ENCODE measurements at regions not wholly inside any gene's neighbourhood (a gene's known extent, or its start where the extent isn't known, plus 50 kb on each side); places are given as distances from the start of the nearest gene placed in this dataset.

GRCh38 chr4:4680758-4681157 lies 138.9 kb upstream of the STX18 start:
- no peaks in the 10 kb centered on the region for H3K27me3 ChIP-seq (ENCODE audit: control insufficient read depth, insufficient read depth, low read length)
- H3K9me3 ChIP-seq (ENCODE audit: control insufficient read depth, low read length), result no peaks in the 10 kb centered on the region
- no peak overlapping the region for H3K4me2 ChIP-seq (ENCODE audit: low read length)
- no peak overlapping the region for H3K9ac ChIP-seq
- no peak overlapping the region for H3K27ac ChIP-seq
- H2AFZ ChIP-seq, result no peak overlapping the region
- H3K4me3 ChIP-seq (ENCODE audit: low read depth, low read length), result no peak overlapping the region
- no peaks in the 10 kb centered on the region for H3K79me2 ChIP-seq
- H3K4me1 ChIP-seq, result no peaks in the 10 kb centered on the region
- H3K36me3 ChIP-seq (ENCODE audit: control insufficient read depth, insufficient read depth, low read length), result no peaks in the 10 kb centered on the region
- no peak for TF ChIP-seq CTCF (IDR thresholded peaks at IDR 0.05)

- Histone ChIP-seq H3K27me3 (ENCODE audit: control insufficient read depth, insufficient read depth, low read length) (no peaks in the 10 kb centered on the region), H3K9ac (no peak overlapping the region), H3K4me3 (ENCODE audit: low read depth, low read length) (no peak overlapping the region), H3K9me3 (ENCODE audit: control insufficient read depth, low read length) (no peaks in the 10 kb centered on the region), H3K4me1 (no peaks in the 10 kb centered on the region), H2AFZ (no peak overlapping the region), H3K4me2 (ENCODE audit: low read length) (no peak overlapping the region), H3K27ac (no peak overlapping the region), H3K79me2 (no peaks in the 10 kb centered on the region), H3K36me3 (ENCODE audit: control insufficient read depth, insufficient read depth, low read length) (no peaks in the 10 kb centered on the region)
- no peak for TF ChIP-seq CTCF (IDR thresholded peaks at IDR 0.05)
Measured at GRCh38 chr4:4680243-4680642, 138.4 kb upstream of the STX18 start.

- Histone ChIP-seq H3K9me3 (ENCODE audit: control insufficient read depth, low read length) (no peaks in the 10 kb centered on the region), H3K4me1 (no peaks in the 10 kb centered on the region), H3K9ac (no peak overlapping the region), H3K27ac (no peak overlapping the region), H2AFZ (no peak overlapping the region), H3K79me2 (no peaks in the 10 kb centered on the region), H3K36me3 (ENCODE audit: control insufficient read depth, insufficient read depth, low read length) (no peaks in the 10 kb centered on the region), H3K4me2 (ENCODE audit: low read length) (no peak overlapping the region), H3K27me3 (ENCODE audit: control insufficient read depth, insufficient read depth, low read length) (no peaks in the 10 kb centered on the region), H3K4me3 (ENCODE audit: low read depth, low read length) (no peak overlapping the region)
- no peak for TF ChIP-seq CTCF (IDR thresholded peaks at IDR 0.05)
Measured at GRCh38 chr4:4677556-4678522, 136.0 kb upstream of the STX18 start.

- Histone ChIP-seq H3K9ac (no peak overlapping the region), H3K36me3 (ENCODE audit: control insufficient read depth, insufficient read depth, low read length) (no peaks in the 10 kb centered on the region), H2AFZ (no peak overlapping the region), H3K4me2 (ENCODE audit: low read length) (no peak overlapping the region), H3K4me3 (ENCODE audit: low read depth, low read length) (no peak overlapping the region), H3K4me1 (no peaks in the 10 kb centered on the region), H3K27me3 (ENCODE audit: control insufficient read depth, insufficient read depth, low read length) (no peaks in the 10 kb centered on the region), H3K9me3 (ENCODE audit: control insufficient read depth, low read length) (no peaks in the 10 kb centered on the region), H3K79me2 (no peaks in the 10 kb centered on the region), H3K27ac (no peak overlapping the region)
- no peak for TF ChIP-seq CTCF (IDR thresholded peaks at IDR 0.05)
Measured at GRCh38 chr4:4675641-4676040, 133.8 kb upstream of the STX18 start.
